Left ventricle myocardium inferior (tissue), 1 donor: ENCODE measurements at regions not wholly inside any gene's neighbourhood (a gene's known extent, or its start where the extent isn't known, plus 50 kb on each side); places are given as distances from the start of the nearest gene placed in this dataset.

Experiments used
- DNase-seq: peaks from one replicate; pipeline ENCODE4 v3.0.0-alpha.2; 2020
- H3K27ac ChIP-seq: fragments of 200-600 bp; replicated peaks from 2 replicates; pipeline ENCODE4 v1.8.0; 2021
- H3K27me3 ChIP-seq: fragments of 200-600 bp; 2 replicates; pipeline ENCODE4 v1.8.0; 2021; ENCODE audit warnings: low read depth
- H3K36me3 ChIP-seq: fragments of 200-600 bp; 2 replicates; pipeline ENCODE4 v1.8.0; 2021
- H3K4me1 ChIP-seq: fragments of 200-600 bp; 2 replicates; pipeline ENCODE4 v1.8.0; 2021
- H3K4me3 ChIP-seq: fragments of 200-600 bp; 2 replicates; pipeline ENCODE4 v1.8.0; 2021; ENCODE audit warnings: mild to moderate bottlenecking, moderate library complexity
- H3K9me3 ChIP-seq: fragments of 200-600 bp; replicated peaks from 2 replicates; pipeline ENCODE4 v1.8.0; 2021
- CTCF ChIP-seq: fragments of 200-600 bp; IDR thresholded peaks from 2 replicates; pipeline ENCODE4 v1.8.0; 2021; ENCODE audit warnings: antibody characterized with exemption, mild to moderate bottlenecking, borderline replicate concordance
- intact Hi-C: fragments of 100-400 bp; cut with micrococcal nuclease; formaldehyde crosslinking; loops from one replicate; pipeline ENCODE4 v1.11.0; 2022
- donor health status: DM: no; HTN: yes; CAD: no; lungs with severe emphysema.

- TF ChIP-seq CTCF: no peak
- H3K27ac ChIP-seq: no peak overlapping the region
- H3K27me3 ChIP-seq: no peaks in the 10 kb centered on the region
- H3K9me3 ChIP-seq: no peaks in the 10 kb centered on the region
- intact Hi-C loops: no loop called here
- peaks cover 16% of the 10 kb centered on the region for H3K36me3 ChIP-seq
- no peak overlapping the region for H3K4me3 ChIP-seq
- no peak for DNase-seq
- H3K4me1 ChIP-seq: peaks cover 26% of the 10 kb centered on the region
Measured at GRCh38 chr5:8461543-8461942, 592.6 kb downstream of the MTRR start.

GRCh38 chr5:8462565-8462964, 593.6 kb downstream of the MTRR start:
- H3K4me3 ChIP-seq: no peak overlapping the region
- intact Hi-C loops: no loop called here
- DNase-seq: no peak
- no peaks in the 10 kb centered on the region for H3K27me3 ChIP-seq
- no peaks in the 10 kb centered on the region for H3K9me3 ChIP-seq
- TF ChIP-seq CTCF: no peak
- peaks cover 21% of the 10 kb centered on the region for H3K4me1 ChIP-seq
- H3K27ac ChIP-seq: no peak overlapping the region
- H3K36me3 ChIP-seq: peaks cover 16% of the 10 kb centered on the region

GRCh38 chr5:8470489-8470888, 601.5 kb downstream of the MTRR start:
- no peak overlapping the region for H3K4me3 ChIP-seq
- no peak for DNase-seq
- TF ChIP-seq CTCF: no peak
- H3K27ac ChIP-seq: no peak overlapping the region
- H3K36me3 ChIP-seq: no peaks in the 10 kb centered on the region
- intact Hi-C loops: no loop called here
- peaks cover 9% of the 10 kb centered on the region for H3K9me3 ChIP-seq
- no peaks in the 10 kb centered on the region for H3K27me3 ChIP-seq
- H3K4me1 ChIP-seq: no peaks in the 10 kb centered on the region

- DNase-seq: no peak
- no peaks in the 10 kb centered on the region for H3K4me1 ChIP-seq
- no peak for TF ChIP-seq CTCF
- H3K4me3 ChIP-seq: no peak overlapping the region
- intact Hi-C loops: no loop called here
- no peak overlapping the region for H3K27ac ChIP-seq
- no peaks in the 10 kb centered on the region for H3K36me3 ChIP-seq
- no peaks in the 10 kb centered on the region for H3K27me3 ChIP-seq
- peaks cover 9% of the 10 kb centered on the region for H3K9me3 ChIP-seq
Measured at GRCh38 chr5:8471581-8471980, 602.6 kb downstream of the MTRR start.

- Histone ChIP-seq H3K4me3 (no peak overlapping the region), H3K9me3 (peaks cover 9% of the 10 kb centered on the region), H3K27ac (no peak overlapping the region), H3K27me3 (no peaks in the 10 kb centered on the region), H3K36me3 (no peaks in the 10 kb centered on the region), H3K4me1 (no peaks in the 10 kb centered on the region)
- no peak for DNase-seq
- intact Hi-C loops: no loop called here
- TF ChIP-seq CTCF: no peak
Measured at GRCh38 chr5:8473016-8473415, 604.1 kb downstream of the MTRR start.
